IMR-90 (cell line): ENCODE measurements at regions not wholly inside any gene's neighbourhood (a gene's known extent, or its start where the extent isn't known, plus 50 kb on each side); places are given as distances from the start of the nearest gene placed in this dataset.

Source experiments
- BHLHE40 ChIP-seq: fragments of 150-350 bp; IDR thresholded peaks from 2 replicates; pipeline ENCODE4 v1.6.1; 2016; ENCODE audit warnings: mild to moderate bottlenecking, low read depth, low read length
- CEBPB ChIP-seq: IDR thresholded peaks from 2 replicates; pipeline ENCODE4 v1.6.1; 2012; ENCODE audit warnings: low read depth, low read length, improper control_type of control experiment
- CHD1 ChIP-seq: IDR thresholded peaks from 2 replicates; pipeline ENCODE4 v1.6.1; 2012; ENCODE audit warnings: low read depth, low read length, improper control_type of control experiment
- CTCF ChIP-seq: conservative IDR thresholded peaks from 2 replicates; pipeline ENCODE4 v1.5.1; 2012; ENCODE audit warnings: mild to moderate bottlenecking, low read depth, low read length, improper control_type of control experiment
- ELK1 ChIP-seq: fragments of 150-350 bp; IDR thresholded peaks from 2 replicates; pipeline ENCODE4 v1.6.1; 2016; ENCODE audit warnings: low read depth, mild to moderate bottlenecking, low read length, moderate library complexity, borderline replicate concordance
- FOS ChIP-seq: fragments of 150-350 bp; IDR thresholded peaks from 2 replicates; pipeline ENCODE4 v1.6.1; 2016; ENCODE audit warnings: low read depth, low read length
- MAZ ChIP-seq: IDR thresholded peaks from 2 replicates; pipeline ENCODE4 v1.6.1; 2012; ENCODE audit warnings: low read depth, mild to moderate bottlenecking, low read length, improper control_type of control experiment, moderate library complexity, borderline replicate concordance
- MXI1 ChIP-seq: IDR thresholded peaks from 2 replicates; pipeline ENCODE4 v1.6.1; 2012; ENCODE audit warnings: low read depth, mild to moderate bottlenecking, low read length, moderate library complexity, borderline replicate concordance
- POLR2A ChIP-seq: IDR thresholded peaks from 2 replicates; pipeline ENCODE4 v1.6.1; 2012; ENCODE audit warnings: mild to moderate bottlenecking, low read depth, low read length
- RCOR1 ChIP-seq: IDR thresholded peaks from 2 replicates; pipeline ENCODE4 v1.6.1; 2012; ENCODE audit warnings: mild to moderate bottlenecking, low read length, improper control_type of control experiment; ENCODE audit not compliant: insufficient replicate concordance
- RFX5 ChIP-seq: IDR thresholded peaks from 2 replicates; pipeline ENCODE4 v1.8.0; 2012; ENCODE audit warnings: low read depth, mild to moderate bottlenecking, low read length, moderate library complexity
- SMC3 ChIP-seq: fragments of 150-350 bp; IDR thresholded peaks from 2 replicates; pipeline ENCODE4 v1.6.1; 2016; ENCODE audit warnings: low read depth, mild to moderate bottlenecking, antibody characterized with exemption, low read length, moderate library complexity
- TF ChIP-seq, protein P1 (sequence below): fragments of 150-350 bp; IDR thresholded peaks from 2 replicates; pipeline ENCODE4 v1.6.1; 2017; ENCODE audit warnings: mild to moderate bottlenecking, antibody characterized with exemption, low read length, low read depth

GRCh38 chr13:111554539-111555267 lies 234.3 kb downstream of the TEX29 start:
- TF ChIP-seq CTCF (no peak), BHLHE40 (no peak), MAZ (no peak), POLR2A (no peak), CHD1 (no peak), ELK1 (no peak), RCOR1 (no peak), RFX5 (no peak), FOS (no peak), SMC3 (no peak), CEBPB (no peak), MXI1 (no peak)
- TF ChIP-seq, protein P1, sequence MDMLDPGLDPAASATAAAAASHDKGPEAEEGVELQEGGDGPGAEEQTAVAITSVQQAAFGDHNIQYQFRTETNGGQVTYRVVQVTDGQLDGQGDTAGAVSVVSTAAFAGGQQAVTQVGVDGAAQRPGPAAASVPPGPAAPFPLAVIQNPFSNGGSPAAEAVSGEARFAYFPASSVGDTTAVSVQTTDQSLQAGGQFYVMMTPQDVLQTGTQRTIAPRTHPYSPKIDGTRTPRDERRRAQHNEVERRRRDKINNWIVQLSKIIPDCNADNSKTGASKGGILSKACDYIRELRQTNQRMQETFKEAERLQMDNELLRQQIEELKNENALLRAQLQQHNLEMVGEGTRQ, result no peak
